Thyroid gland (tissue), 4 donors: ENCODE measurements at regions not wholly inside any gene's neighbourhood (a gene's known extent, or its start where the extent isn't known, plus 50 kb on each side); places are given as distances from the start of the nearest gene placed in this dataset.

Source experiments
- DNase-seq, 2 donors: peaks; one replicate each; pipeline ENCODE4 v3.0.0-alpha.2; 2019
- H3K27ac ChIP-seq, 3 donors: fragments of 200-600 bp; sonication (generic); 1 replicate in 2 of 3; 2 replicates in 1 of 3; pipeline ENCODE4 v1.5.1; 2016 to 2019; ENCODE audit warnings: mild to moderate bottlenecking in 1 of 3, moderate library complexity in 1 of 3
- H3K27me3 ChIP-seq: fragments of 200-600 bp; sonication (generic); one replicate; pipeline ENCODE4 v1.5.1; 2019
- H3K36me3 ChIP-seq, 2 donors: fragments of 200-600 bp; sonication (generic); one replicate each; pipeline ENCODE4 v1.5.1; 2016 to 2019
- H3K4me1 ChIP-seq, 2 donors: fragments of 200-600 bp; sonication (generic); one replicate each; pipeline ENCODE4 v1.5.1; 2017 to 2019
- H3K4me3 ChIP-seq, 3 donors: fragments of 200-600 bp; sonication (generic); replicated peaks in 1 of 3; 1 replicate in 2 of 3; 2 replicates in 1 of 3; pipeline ENCODE4 v1.5.1; 2016; ENCODE audit warnings: mild to moderate bottlenecking in 1 of 3
- H3K9me3 ChIP-seq: fragments of 200-600 bp; sonication (generic); one replicate; pipeline ENCODE4 v1.5.1; 2017
- POLR2A ChIP-seq, 2 donors: fragments of 450-650 bp; IDR thresholded peaks; one replicate each; pipeline ENCODE4 v1.6.1; 2017; ENCODE audit warnings: antibody characterized with exemption in 2 of 2, mild to moderate bottlenecking in 2 of 2, moderate library complexity in 1 of 2
- WGBS, 2 donors: methylation state at CpG; one replicate each; pipeline ENCODE4 v1.1.5; 2017; 5-methylcytosine and 5-hydroxymethylcytosine counted together
- intact Hi-C: fragments of 100-400 bp; cut with DNase I; formaldehyde crosslinking; loops from one replicate; pipeline ENCODE4 v1.15.1; 2023
- TF ChIP-seq, protein P1 (sequence below), 6 experiments: fragments of 200-600 bp in 3 of 6; fragments of 450-650 bp in 3 of 6; sonication (generic) in 3 of 6; IDR thresholded peaks; one replicate each; pipeline ENCODE4 v1.5.1; 2016 to 2019; ENCODE audit warnings: antibody characterized with exemption in 6 of 6, mild to moderate bottlenecking in 2 of 6, inconsistent platforms in 1 of 6, moderate library complexity in 1 of 6

GRCh38 chr10:89829262-89829886, 128.0 kb downstream of the KIF20B start:
- H3K27ac ChIP-seq, result no peak overlapping the region
- intact Hi-C loops, result no loop called here
- no peaks in the 10 kb centered on the region for H3K27me3 ChIP-seq
- no peaks in the 10 kb centered on the region for H3K9me3 ChIP-seq
- no peak for TF ChIP-seq POLR2A (IDR thresholded peaks at IDR 0.05)
- TF ChIP-seq, protein P1, sequence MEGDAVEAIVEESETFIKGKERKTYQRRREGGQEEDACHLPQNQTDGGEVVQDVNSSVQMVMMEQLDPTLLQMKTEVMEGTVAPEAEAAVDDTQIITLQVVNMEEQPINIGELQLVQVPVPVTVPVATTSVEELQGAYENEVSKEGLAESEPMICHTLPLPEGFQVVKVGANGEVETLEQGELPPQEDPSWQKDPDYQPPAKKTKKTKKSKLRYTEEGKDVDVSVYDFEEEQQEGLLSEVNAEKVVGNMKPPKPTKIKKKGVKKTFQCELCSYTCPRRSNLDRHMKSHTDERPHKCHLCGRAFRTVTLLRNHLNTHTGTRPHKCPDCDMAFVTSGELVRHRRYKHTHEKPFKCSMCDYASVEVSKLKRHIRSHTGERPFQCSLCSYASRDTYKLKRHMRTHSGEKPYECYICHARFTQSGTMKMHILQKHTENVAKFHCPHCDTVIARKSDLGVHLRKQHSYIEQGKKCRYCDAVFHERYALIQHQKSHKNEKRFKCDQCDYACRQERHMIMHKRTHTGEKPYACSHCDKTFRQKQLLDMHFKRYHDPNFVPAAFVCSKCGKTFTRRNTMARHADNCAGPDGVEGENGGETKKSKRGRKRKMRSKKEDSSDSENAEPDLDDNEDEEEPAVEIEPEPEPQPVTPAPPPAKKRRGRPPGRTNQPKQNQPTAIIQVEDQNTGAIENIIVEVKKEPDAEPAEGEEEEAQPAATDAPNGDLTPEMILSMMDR (IDR thresholded peaks at IDR 0.05), result no peak
- no peaks in the 10 kb centered on the region for H3K4me1 ChIP-seq
- DNase-seq, result no peak
- no peaks in the 10 kb centered on the region for H3K36me3 ChIP-seq
- WGBS, 2 donors, result 95 to 96% methylated on average over 20 of the region's 20 CpGs
- H3K4me3 ChIP-seq, result no peak overlapping the region

GRCh38 chr10:89829887-89830269, 128.5 kb downstream of the KIF20B start:
- no peaks in the 10 kb centered on the region for H3K9me3 ChIP-seq
- H3K4me3 ChIP-seq, result no peak overlapping the region
- TF ChIP-seq POLR2A (IDR thresholded peaks at IDR 0.05), result no peak
- TF ChIP-seq, protein P1 (IDR thresholded peaks at IDR 0.05), result no peak
- H3K4me1 ChIP-seq, result no peaks in the 10 kb centered on the region
- H3K36me3 ChIP-seq, result no peaks in the 10 kb centered on the region
- 94 to 95% methylated on average over 5 of the region's 5 CpGs for WGBS, 2 donors
- H3K27ac ChIP-seq, result no peak overlapping the region
- intact Hi-C loops, result no loop called here
- no peaks in the 10 kb centered on the region for H3K27me3 ChIP-seq
- DNase-seq, result no peak

DNA sequence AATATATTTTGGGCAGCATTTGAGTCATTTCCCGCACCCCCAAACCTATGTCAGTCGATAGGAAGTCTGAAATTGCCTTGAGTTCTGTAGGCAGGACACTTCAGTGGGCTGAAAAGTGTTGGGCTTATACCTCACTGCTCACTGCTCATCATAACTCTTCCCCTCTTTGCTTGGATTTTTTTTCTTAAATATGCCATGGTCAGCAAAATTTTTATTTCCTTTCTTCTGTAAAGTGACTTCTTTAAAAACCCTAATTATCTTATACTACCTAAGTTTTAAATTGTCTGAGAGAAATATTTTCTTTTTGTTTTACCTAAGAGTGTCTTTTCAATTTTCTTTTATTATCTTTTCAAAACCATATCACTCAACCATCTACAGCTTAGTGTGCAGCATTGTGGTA, 129.2 kb downstream of the KIF20B start:
- TF ChIP-seq, protein P1 (IDR thresholded peaks at IDR 0.05), result no peak
- no peak for TF ChIP-seq POLR2A (IDR thresholded peaks at IDR 0.05)
- H3K4me1 ChIP-seq, result no peaks in the 10 kb centered on the region
- no peaks in the 10 kb centered on the region for H3K36me3 ChIP-seq
- intact Hi-C loops, result no loop called here
- no peaks in the 10 kb centered on the region for H3K27me3 ChIP-seq
- H3K4me3 ChIP-seq, result no peak overlapping the region
- WGBS, 2 donors, result 88 to 92% methylated on average over 2 of the region's 2 CpGs
- DNase-seq, result no peak
- no peak overlapping the region for H3K27ac ChIP-seq
- no peaks in the 10 kb centered on the region for H3K9me3 ChIP-seq

DNA sequence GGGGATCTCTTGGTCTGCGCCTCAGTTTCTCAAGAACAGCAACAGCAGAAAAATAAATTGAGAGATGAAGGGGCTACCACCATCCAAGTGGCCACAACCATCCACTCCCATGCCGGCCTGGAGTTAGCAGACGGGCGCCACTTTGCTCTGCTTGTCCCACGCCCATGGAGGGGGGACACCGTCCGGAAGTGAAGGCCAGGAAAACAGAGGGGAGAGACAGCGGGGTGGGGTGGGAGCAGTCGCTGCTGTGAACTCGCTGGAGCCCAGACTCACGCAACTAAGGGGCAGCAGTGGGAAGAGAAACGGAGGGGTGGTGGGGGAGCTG, 135.4 kb downstream of the KIF20B start:
- intact Hi-C loops, result no loop called here
- H3K4me1 ChIP-seq, result peaks cover 7 to 9% of the 10 kb centered on the region in 2 donors
- H3K4me3 ChIP-seq, result peak overlapping the region; percentile 46 to 53 (median 47)
- no peaks in the 10 kb centered on the region for H3K9me3 ChIP-seq
- TF ChIP-seq, protein P1 (IDR thresholded peaks at IDR 0.05), result no peak
- TF ChIP-seq POLR2A (IDR thresholded peaks at IDR 0.05), result no peak
- H3K27ac ChIP-seq, result peak overlapping the region in 1 of 3 donors; percentile 51
- H3K36me3 ChIP-seq, result no peaks in the 10 kb centered on the region
- no peak for DNase-seq
- H3K27me3 ChIP-seq, result no peaks in the 10 kb centered on the region
- 41% methylated on average over 12 of the region's 12 CpGs for WGBS, 2 donors

DNA sequence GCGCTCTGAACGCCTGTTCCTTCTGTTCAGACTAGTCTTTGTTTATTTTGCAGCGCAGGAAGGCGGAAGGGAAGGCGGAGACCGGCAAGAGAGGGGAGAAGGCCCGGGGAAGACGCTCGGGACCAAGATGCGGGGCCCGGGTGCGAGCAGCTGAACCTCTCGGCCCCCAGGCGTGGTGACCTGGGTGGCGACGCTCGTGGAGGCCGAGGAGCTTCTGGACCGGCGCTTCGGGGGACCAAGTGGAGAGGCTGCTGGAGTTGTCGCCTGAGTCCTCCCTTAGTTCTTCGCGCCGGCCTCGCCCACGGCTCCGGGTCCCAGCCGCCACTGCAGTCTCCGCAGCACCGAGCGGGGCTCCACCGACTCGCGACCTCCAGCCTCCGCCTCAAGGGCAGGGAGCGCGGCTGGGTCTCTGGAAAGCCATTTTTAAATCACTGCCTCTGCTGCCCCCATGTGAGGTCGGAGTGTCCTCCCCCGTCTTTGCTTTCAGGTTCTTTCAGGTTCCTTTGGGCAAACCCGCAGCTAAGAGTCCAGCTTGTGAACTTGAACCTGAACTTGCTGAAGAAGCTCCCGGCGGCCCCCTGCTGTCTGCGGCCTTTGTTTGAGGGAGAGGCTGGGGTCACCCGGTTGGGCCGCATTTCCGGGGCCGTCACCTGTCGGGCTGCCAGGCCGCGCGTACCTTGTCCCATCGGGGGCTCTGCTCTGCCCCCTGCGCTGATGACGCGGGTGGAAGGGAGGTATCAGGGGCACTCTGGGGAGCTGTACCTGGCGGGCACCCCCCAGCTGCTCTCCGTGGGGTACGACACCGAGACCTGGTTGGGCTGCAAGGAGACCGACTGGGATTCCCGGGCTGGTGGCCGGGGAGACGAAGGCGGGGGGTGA, 136.0 kb downstream of the KIF20B start:
- peaks cover 7 to 9% of the 10 kb centered on the region in 2 donors for H3K4me1 ChIP-seq
- H3K27ac ChIP-seq, result peak overlapping the region in 2 of 3 donors; percentile 18 to 51
- peak; percentile 43 to 50 for DNase-seq
- peak overlapping the region; percentile 46 to 53 (median 47) for H3K4me3 ChIP-seq
- TF ChIP-seq, protein P1 (IDR thresholded peaks at IDR 0.05), result no peak
- peak in 1 of 2 donors; percentile 39 for TF ChIP-seq POLR2A (IDR thresholded peaks at IDR 0.05)
- no peaks in the 10 kb centered on the region for H3K9me3 ChIP-seq
- no peaks in the 10 kb centered on the region for H3K36me3 ChIP-seq
- intact Hi-C loops, result no loop called here
- 2 to 16% methylated on average over 31 to 33 of the region's 65 CpGs for WGBS, 2 donors
- H3K27me3 ChIP-seq, result no peaks in the 10 kb centered on the region
